Heart left ventricle (tissue), 16 donors: ENCODE measurements at regions not wholly inside any gene's neighbourhood (a gene's known extent, or its start where the extent isn't known, plus 50 kb on each side); places are given as distances from the start of the nearest gene placed in this dataset.

ENCODE experiments used
- ATAC-seq, 4 donors: fragments of 200-7000 bp; cut with Tn5 transposase; one replicate each; pipeline ENCODE4 v1.9.1; 2020 to 2022; ENCODE audit warnings: moderate library complexity in 4 of 4, mild to moderate bottlenecking in 3 of 4, moderate number of reproducible peaks in 1 of 4
- DNase-seq, 5 donors: peaks; one replicate each; pipeline ENCODE4 v3.0.0-alpha.2; 2020
- H3K27ac ChIP-seq, 12 donors: fragments of 200-600 bp; sonication (generic) in 4 of 12; one replicate each; pipeline versions ENCODE4 v1.5.0 to v1.8.0; 2016 to 2022; ENCODE audit warnings: mild to moderate bottlenecking in 2 of 12
- H3K27me3 ChIP-seq, 9 donors: fragments of 200-600 bp; sonication (generic) in 2 of 9; one replicate each; pipeline versions ENCODE4 v1.5.1 to v1.8.0; 2016 to 2022; ENCODE audit warnings: mild to moderate bottlenecking in 3 of 9
- H3K36me3 ChIP-seq, 9 donors: fragments of 200-600 bp; sonication (generic) in 2 of 9; one replicate each; pipeline versions ENCODE4 v1.5.0 to v1.8.0; 2018 to 2022; ENCODE audit warnings: mild to moderate bottlenecking in 2 of 9
- H3K4me1 ChIP-seq, 12 donors: fragments of 200-600 bp; sonication (generic) in 4 of 12; one replicate each; pipeline versions ENCODE4 v1.5.0 to v1.8.0; 2016 to 2022; ENCODE audit warnings: mild to moderate bottlenecking in 3 of 12
- H3K4me3 ChIP-seq, 12 donors: fragments of 200-600 bp; sonication (generic) in 4 of 12; one replicate each; pipeline versions ENCODE4 v1.5.0 to v1.8.0; 2017 to 2022; ENCODE audit warnings: mild to moderate bottlenecking in 9 of 12, moderate library complexity in 4 of 12
- H3K9me3 ChIP-seq, 12 donors: fragments of 200-600 bp; sonication (generic) in 4 of 12; one replicate each; pipeline versions ENCODE4 v1.5.0 to v1.8.0; 2016 to 2022; ENCODE audit warnings: mild to moderate bottlenecking in 1 of 12
- POLR2A ChIP-seq, 2 donors: fragments of 450-650 bp; IDR thresholded peaks; one replicate each; pipeline ENCODE4 v1.6.1; 2017; ENCODE audit warnings: antibody characterized with exemption in 2 of 2, mild to moderate bottlenecking in 2 of 2, moderate library complexity in 2 of 2
- WGBS, 4 donors: extraction: QIAGEN DNeasy Blood & Tissue Kit in 2 of 4; methylation state at CpG; one replicate each; pipeline versions ENCODE4 v1.1.5 to v1.1.7; 2013 to 2018; 5-methylcytosine and 5-hydroxymethylcytosine counted together
- intact Hi-C, 10 donors: fragments of 100-400 bp; cut with DNase I; formaldehyde crosslinking; loops; one replicate each; pipeline versions ENCODE4 v1.11.1 to v1.14.2; 2022
- TF ChIP-seq, protein P1 (sequence below), 12 donors: fragments of 200-600 bp; sonication (generic) in 4 of 12; IDR thresholded peaks; one replicate each; pipeline versions ENCODE4 v1.5.0 to v1.8.0; 2018 to 2022; ENCODE audit warnings: antibody characterized with exemption in 12 of 12, mild to moderate bottlenecking in 5 of 12
- donor health status: ischemic (EF 13 %, LVEDD 7.1; RV severe dilation, severe dysfunction).
- donor health status: healthy with polysubstance abuse.
- donor health status: DM: no; HTN: yes; CAD: no.
- donor health status: DM: no; HTN: no; CAD: no.
- donor health status: ischemic (EF 25% LVEDD 6.9; RV normal size, moderate dysfunction).
- donor health status: ischemic (EF 25% LVEDD 5.7; RV mildly dilated, moderate dysfunction).
- donor health status: healthy.
- donor health status: DM: yes; HTN: yes; CAD: no.
- donor health status: ischemic (EF 35%, LVEDD 5.7; RV mildly dilated, moderate dysfunction).
- donor health status: nonischemic (EF 11% LVEDD 7.7; RV severe dilation, severe dysfunction).
- donor health status: DM: yes; HTN: yes; CAD: no.
- donor health status: PGD.
- donor health status: ischemic (EF 29% LVEDD 5.4; RV normal size, mild dysfunction).
- donor health status: nonischemic (EF 23%, LVEDD 6.1; RV moderate dilation, normal function).

GRCh38 chr5:168226012-168226411, 65.4 kb upstream of the WWC1 start:
- no peak for DNase-seq
- Histone ChIP-seq H3K36me3 (peaks cover 0 to 26% (median 5%) of the 10 kb centered on the region in 9 donors), H3K27me3 (no peaks in the 10 kb centered on the region), H3K9me3 (no peaks in the 10 kb centered on the region), H3K27ac (peak overlapping the region in 1 of 12 donors; percentile 82), H3K4me1 (peaks cover 0 to 49% (median 19%) of the 10 kb centered on the region in 12 donors), H3K4me3 (no peak overlapping the region)
- intact Hi-C loops: loop anchor here in 2 of 10 donors (10.0 kb wide), 2 partner anchors 271 to 641 kb away; no protein-coding TSS in a partner anchor
- WGBS, 4 donors: 89 to 92% (median 91%) methylated on average over 10 of the region's 10 CpGs
- TF ChIP-seq, protein P1, sequence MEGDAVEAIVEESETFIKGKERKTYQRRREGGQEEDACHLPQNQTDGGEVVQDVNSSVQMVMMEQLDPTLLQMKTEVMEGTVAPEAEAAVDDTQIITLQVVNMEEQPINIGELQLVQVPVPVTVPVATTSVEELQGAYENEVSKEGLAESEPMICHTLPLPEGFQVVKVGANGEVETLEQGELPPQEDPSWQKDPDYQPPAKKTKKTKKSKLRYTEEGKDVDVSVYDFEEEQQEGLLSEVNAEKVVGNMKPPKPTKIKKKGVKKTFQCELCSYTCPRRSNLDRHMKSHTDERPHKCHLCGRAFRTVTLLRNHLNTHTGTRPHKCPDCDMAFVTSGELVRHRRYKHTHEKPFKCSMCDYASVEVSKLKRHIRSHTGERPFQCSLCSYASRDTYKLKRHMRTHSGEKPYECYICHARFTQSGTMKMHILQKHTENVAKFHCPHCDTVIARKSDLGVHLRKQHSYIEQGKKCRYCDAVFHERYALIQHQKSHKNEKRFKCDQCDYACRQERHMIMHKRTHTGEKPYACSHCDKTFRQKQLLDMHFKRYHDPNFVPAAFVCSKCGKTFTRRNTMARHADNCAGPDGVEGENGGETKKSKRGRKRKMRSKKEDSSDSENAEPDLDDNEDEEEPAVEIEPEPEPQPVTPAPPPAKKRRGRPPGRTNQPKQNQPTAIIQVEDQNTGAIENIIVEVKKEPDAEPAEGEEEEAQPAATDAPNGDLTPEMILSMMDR (IDR thresholded peaks at IDR 0.05): no peak
- no peak for TF ChIP-seq POLR2A (IDR thresholded peaks at IDR 0.05)
- peak in 1 of 4 donors; percentile 3 for ATAC-seq

DNA sequence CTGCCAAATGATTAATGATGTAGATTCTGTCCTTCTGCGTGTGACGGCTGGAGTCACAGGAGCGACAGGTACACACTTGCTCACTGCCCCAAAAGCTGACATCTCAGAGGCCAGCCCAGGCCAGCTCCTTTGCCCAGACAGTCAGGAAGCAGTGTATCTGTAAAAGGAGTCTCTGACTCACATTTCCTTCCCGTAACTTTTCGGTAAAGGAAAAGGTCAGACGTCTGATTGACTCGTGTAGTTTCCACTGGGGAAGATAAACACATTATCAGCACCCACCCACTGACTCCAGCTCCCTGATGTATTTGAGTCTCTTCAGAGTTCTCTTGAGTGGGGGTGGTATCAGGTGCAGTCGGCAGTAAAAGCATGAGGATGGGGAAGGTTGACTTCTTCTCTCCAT, 64.4 kb upstream of the WWC1 start:
- TF ChIP-seq POLR2A (IDR thresholded peaks at IDR 0.05): no peak
- TF ChIP-seq, protein P1 (IDR thresholded peaks at IDR 0.05): no peak
- Histone ChIP-seq H3K36me3 (peaks cover 0 to 23% (median 5%) of the 10 kb centered on the region in 9 donors), H3K9me3 (no peaks in the 10 kb centered on the region), H3K27me3 (no peaks in the 10 kb centered on the region), H3K4me1 (peaks cover 0 to 52% (median 20%) of the 10 kb centered on the region in 12 donors), H3K27ac (peak overlapping the region in 5 of 12 donors; percentile 2 to 82 (median 10)), H3K4me3 (no peak overlapping the region)
- whole genome bisulfite sequencing, 4 donors: 35 to 43% (median 41%) methylated on average over 8 of the region's 8 CpGs
- intact Hi-C loops: loop anchor here in 2 of 10 donors (10.0 kb wide), 2 partner anchors 272 to 642 kb away; no protein-coding TSS in a partner anchor
- peak in 3 of 4 donors; percentile 70 to 84 (median 83) for ATAC-seq
- DNase-seq: peak in 3 of 5 donors; percentile 25 to 84 (median 30)

GRCh38 chr5:168227973-168228615, 63.4 kb upstream of the WWC1 start:
- H3K9me3 ChIP-seq: no peaks in the 10 kb centered on the region
- intact Hi-C loops: loop anchor here in 3 of 10 donors (1.0 to 10.0 kb wide), 3 partner anchors 15 to 643 kb away; no protein-coding TSS in a partner anchor
- 81 to 86% (median 83%) methylated on average over 9 of the region's 9 CpGs for WGBS, 4 donors
- H3K27me3 ChIP-seq: no peaks in the 10 kb centered on the region
- H3K36me3 ChIP-seq: peaks cover 0 to 26% (median 5%) of the 10 kb centered on the region in 9 donors
- no peak overlapping the region for H3K4me3 ChIP-seq
- ATAC-seq: no peak
- H3K27ac ChIP-seq: peak overlapping the region in 2 of 12 donors; percentile 50 to 82
- DNase-seq: no peak
- peaks cover 0 to 44% (median 20%) of the 10 kb centered on the region in 12 donors for H3K4me1 ChIP-seq
- TF ChIP-seq, protein P1 (IDR thresholded peaks at IDR 0.05): no peak
- TF ChIP-seq POLR2A (IDR thresholded peaks at IDR 0.05): no peak

- Histone ChIP-seq H3K4me3 (no peak overlapping the region), H3K9me3 (no peaks in the 10 kb centered on the region), H3K27me3 (no peaks in the 10 kb centered on the region), H3K27ac (peak overlapping the region in 2 of 12 donors; percentile 50 to 82), H3K36me3 (peaks cover 0 to 25% (median 5%) of the 10 kb centered on the region in 9 donors), H3K4me1 (peaks cover 0 to 44% (median 20%) of the 10 kb centered on the region in 12 donors)
- 71 to 92% (median 90%) methylated on average over 3 of the region's 3 CpGs for WGBS, 4 donors
- TF ChIP-seq POLR2A (IDR thresholded peaks at IDR 0.05): no peak
- TF ChIP-seq, protein P1 (IDR thresholded peaks at IDR 0.05): no peak
- no peak for ATAC-seq
- no peak for DNase-seq
- intact Hi-C loops: loop anchor here in 3 of 10 donors (1.0 to 10.0 kb wide), 3 partner anchors 15 to 644 kb away; no protein-coding TSS in a partner anchor
These were observed 62.8 kb upstream of the WWC1 start for GRCh38 chr5:168228668-168229067.
